T-helper 2 cell treated with Interferon-gamma antibody and Interleukin-4, amounts not matched to agents 5 μg/mL and 100 μg/mL, for 36 hours (primary cell): ENCODE measurements at regions not wholly inside any gene's neighbourhood (a gene's known extent, or its start where the extent isn't known, plus 50 kb on each side); places are given as distances from the start of the nearest gene placed in this dataset.

Experiments
- DNase-seq: peaks from one replicate; pipeline ENCODE4 v3.0.0; 2021; ENCODE audit warnings: low spot score
- H3K27ac Mint-ChIP-seq: one replicate; pipeline ENCODE4 v1.8.0; 2021; ENCODE audit warnings: mild to moderate bottlenecking, mixed read lengths
- H3K27me3 Mint-ChIP-seq: one replicate; pipeline ENCODE4 v1.8.0; 2021; ENCODE audit warnings: low read depth, mixed read lengths
- H3K36me3 Mint-ChIP-seq: one replicate; pipeline ENCODE4 v1.8.0; 2021; ENCODE audit warnings: low read depth, mixed read lengths
- H3K4me1 Mint-ChIP-seq: one replicate; pipeline ENCODE4 v1.8.0; 2021; ENCODE audit warnings: low read depth, mixed read lengths
- H3K4me3 Mint-ChIP-seq: one replicate; pipeline ENCODE4 v1.8.0; 2022; ENCODE audit warnings: mild to moderate bottlenecking, moderate library complexity, mixed read lengths
- H3K9me3 Mint-ChIP-seq: one replicate; pipeline ENCODE4 v1.8.0; 2021; ENCODE audit warnings: mixed read lengths

- no peak overlapping the region for H3K27ac Mint-ChIP-seq
Observed at GRCh38 chr2:187964746-187965145, 326.9 kb upstream of the GULP1 start.

GRCh38 chr2:187966924-187967323 lies 324.8 kb upstream of the GULP1 start:
- H3K36me3 Mint-ChIP-seq = no peaks in the 10 kb centered on the region
- no peaks in the 10 kb centered on the region for H3K27me3 Mint-ChIP-seq
- H3K27ac Mint-ChIP-seq = no peak overlapping the region
- H3K4me3 Mint-ChIP-seq = no peak overlapping the region
- no peak for DNase-seq
- no peaks in the 10 kb centered on the region for H3K9me3 Mint-ChIP-seq
- no peaks in the 10 kb centered on the region for H3K4me1 Mint-ChIP-seq

More at GRCh38 chr2:187964746-187965145, 326.9 kb upstream of the GULP1 start:
- no peaks in the 10 kb centered on the region for H3K27me3 Mint-ChIP-seq
- DNase-seq = no peak
- H3K4me3 Mint-ChIP-seq = no peak overlapping the region
- H3K36me3 Mint-ChIP-seq = no peaks in the 10 kb centered on the region
- H3K9me3 Mint-ChIP-seq = no peaks in the 10 kb centered on the region
- peaks cover under 1% of the 10 kb centered on the region for H3K4me1 Mint-ChIP-seq

GRCh38 chr2:187971893-187972292 lies 319.8 kb upstream of the GULP1 start:
- no peaks in the 10 kb centered on the region for H3K4me1 Mint-ChIP-seq
- DNase-seq = no peak
- no peak overlapping the region for H3K27ac Mint-ChIP-seq
- no peaks in the 10 kb centered on the region for H3K27me3 Mint-ChIP-seq
- H3K4me3 Mint-ChIP-seq = no peak overlapping the region
- H3K9me3 Mint-ChIP-seq = no peaks in the 10 kb centered on the region
- H3K36me3 Mint-ChIP-seq = no peaks in the 10 kb centered on the region

GRCh38 chr2:187976259-187976985 lies 315.3 kb upstream of the GULP1 start:
- DNase-seq = no peak
- Mint-ChIP-seq H3K4me3 (no peak overlapping the region), H3K27ac (no peak overlapping the region), H3K27me3 (no peaks in the 10 kb centered on the region), H3K36me3 (no peaks in the 10 kb centered on the region), H3K9me3 (no peaks in the 10 kb centered on the region), H3K4me1 (no peaks in the 10 kb centered on the region)

GRCh38 chr2:187976986-187977333 lies 314.7 kb upstream of the GULP1 start:
- no peak overlapping the region for H3K27ac Mint-ChIP-seq

GRCh38 chr2:187978356-187978755 lies 313.3 kb upstream of the GULP1 start:
- H3K9me3 Mint-ChIP-seq = no peaks in the 10 kb centered on the region
- no peaks in the 10 kb centered on the region for H3K4me1 Mint-ChIP-seq
- H3K4me3 Mint-ChIP-seq = no peak overlapping the region
- no peak overlapping the region for H3K27ac Mint-ChIP-seq
- DNase-seq = no peak
- H3K27me3 Mint-ChIP-seq = no peaks in the 10 kb centered on the region
- H3K36me3 Mint-ChIP-seq = no peaks in the 10 kb centered on the region

More at GRCh38 chr2:187976986-187977333, 314.7 kb upstream of the GULP1 start:
- Mint-ChIP-seq H3K9me3 (no peaks in the 10 kb centered on the region), H3K27me3 (no peaks in the 10 kb centered on the region), H3K4me3 (no peak overlapping the region), H3K4me1 (no peaks in the 10 kb centered on the region), H3K36me3 (no peaks in the 10 kb centered on the region)
- no peak for DNase-seq

- Mint-ChIP-seq H3K27ac (no peak overlapping the region), H3K4me1 (peaks cover 2% of the 10 kb centered on the region), H3K36me3 (no peaks in the 10 kb centered on the region), H3K27me3 (no peaks in the 10 kb centered on the region), H3K4me3 (no peak overlapping the region), H3K9me3 (no peaks in the 10 kb centered on the region)
- DNase-seq = no peak
Observed at GRCh38 chr2:187982668-187983067, 309.0 kb upstream of the GULP1 start.

GRCh38 chr2:187985195-187985594 lies 306.5 kb upstream of the GULP1 start:
- Mint-ChIP-seq H3K4me1 (peaks cover 17% of the 10 kb centered on the region), H3K9me3 (no peaks in the 10 kb centered on the region), H3K36me3 (no peaks in the 10 kb centered on the region), H3K27ac (no peak overlapping the region), H3K27me3 (no peaks in the 10 kb centered on the region), H3K4me3 (no peak overlapping the region)
- no peak for DNase-seq

GRCh38 chr2:187985923-187986322 lies 305.8 kb upstream of the GULP1 start:
- Mint-ChIP-seq H3K4me1 (peaks cover 19% of the 10 kb centered on the region), H3K27me3 (no peaks in the 10 kb centered on the region), H3K27ac (no peak overlapping the region), H3K36me3 (no peaks in the 10 kb centered on the region), H3K4me3 (no peak overlapping the region), H3K9me3 (no peaks in the 10 kb centered on the region)
- no peak for DNase-seq

GRCh38 chr2:187986390-187987105 lies 305.1 kb upstream of the GULP1 start:
- no peak for DNase-seq
- Mint-ChIP-seq H3K4me1 (peaks cover 19% of the 10 kb centered on the region), H3K27me3 (no peaks in the 10 kb centered on the region), H3K4me3 (no peak overlapping the region), H3K36me3 (no peaks in the 10 kb centered on the region), H3K27ac (no peak overlapping the region), H3K9me3 (no peaks in the 10 kb centered on the region)

GRCh38 chr2:187988348-187988747 lies 303.3 kb upstream of the GULP1 start:
- no peak for DNase-seq
- H3K9me3 Mint-ChIP-seq = no peaks in the 10 kb centered on the region
- H3K27ac Mint-ChIP-seq = no peak overlapping the region
- H3K36me3 Mint-ChIP-seq = no peaks in the 10 kb centered on the region
- peaks cover 21% of the 10 kb centered on the region for H3K4me1 Mint-ChIP-seq
- H3K27me3 Mint-ChIP-seq = no peaks in the 10 kb centered on the region
- peak overlapping the region; percentile 19 for H3K4me3 Mint-ChIP-seq

- Mint-ChIP-seq H3K27me3 (no peaks in the 10 kb centered on the region), H3K27ac (peak overlapping the region; percentile 7), H3K9me3 (no peaks in the 10 kb centered on the region), H3K36me3 (no peaks in the 10 kb centered on the region), H3K4me3 (peak overlapping the region; percentile 40), H3K4me1 (peaks cover 19% of the 10 kb centered on the region)
- DNase-seq = no peak
Observed at GRCh38 chr2:187989925-187990623, 301.6 kb upstream of the GULP1 start.

- DNase-seq = no peak
- no peak overlapping the region for H3K4me3 Mint-ChIP-seq
- H3K27ac Mint-ChIP-seq = no peak overlapping the region
- no peaks in the 10 kb centered on the region for H3K27me3 Mint-ChIP-seq
- no peaks in the 10 kb centered on the region for H3K9me3 Mint-ChIP-seq
- peaks cover 19% of the 10 kb centered on the region for H3K4me1 Mint-ChIP-seq
- no peaks in the 10 kb centered on the region for H3K36me3 Mint-ChIP-seq
Observed at GRCh38 chr2:187991389-187991788, 300.3 kb upstream of the GULP1 start.
